Forelimb muscle (tissue), 1 donor: ENCODE measurements at regions not wholly inside any gene's neighbourhood (a gene's known extent, or its start where the extent isn't known, plus 50 kb on each side); places are given as distances from the start of the nearest gene placed in this dataset.
"Not testable (repeated sequence)": the region's sequence is repeated elsewhere in the genome, so short reads cannot be mapped to it uniquely, and the experiment has no call there.

Experiments used
- DNase-seq: peaks from one replicate; pipeline ENCODE4 v3.0.0-alpha.2; 2013; ENCODE audit warnings: low read depth

- DNase-seq = no peak
Observed at GRCh38 chr6:95660544-95660943, 83.2 kb downstream of the MANEA start.

GRCh38 chr6:95670011-95670463 lies 92.7 kb downstream of the MANEA start:
- DNase-seq = no peak

- no peak for DNase-seq
Observed at GRCh38 chr6:95676011-95676628, 98.8 kb downstream of the MANEA start.

GRCh38 chr6:95679981-95680380 lies 102.6 kb downstream of the MANEA start:
- DNase-seq = no peak

GRCh38 chr6:95681736-95682135 lies 104.4 kb downstream of the MANEA start:
- DNase-seq = no peak

GRCh38 chr6:95682476-95682875 lies 105.1 kb downstream of the MANEA start:
- no peak for DNase-seq

- no peak for DNase-seq
Observed at GRCh38 chr6:95685822-95686221, 108.5 kb downstream of the MANEA start.

GRCh38 chr6:95686272-95686671 lies 108.9 kb downstream of the MANEA start:
- DNase-seq = no peak

- no peak for DNase-seq
Observed at GRCh38 chr6:95686895-95687294, 109.6 kb downstream of the MANEA start.

- no peak for DNase-seq
Observed at GRCh38 chr6:95687839-95688238, 110.5 kb downstream of the MANEA start.

- no peak for DNase-seq
Observed at GRCh38 chr6:95690328-95690727, 113.0 kb downstream of the MANEA start.

- no peak for DNase-seq
Observed at GRCh38 chr6:95693108-95693507, 115.8 kb downstream of the MANEA start.

GRCh38 chr6:95698271-95698670 lies 120.9 kb downstream of the MANEA start:
- no peak for DNase-seq

GRCh38 chr6:95723638-95724037 lies 146.3 kb downstream of the MANEA start:
- DNase-seq = no peak

- no peak for DNase-seq
Observed at GRCh38 chr6:95725344-95725743, 148.0 kb downstream of the MANEA start.

GRCh38 chr6:95740157-95740556 lies 162.8 kb downstream of the MANEA start:
- DNase-seq = no peak

- no peak for DNase-seq
Observed at GRCh38 chr6:95741045-95741444, 163.7 kb downstream of the MANEA start.

GRCh38 chr6:95742767-95743289 lies 165.5 kb downstream of the MANEA start:
- no peak for DNase-seq

GRCh38 chr6:95743591-95743990 lies 166.3 kb downstream of the MANEA start:
- DNase-seq = no peak

- DNase-seq = not testable (repeated sequence)
Observed at GRCh38 chr6:95758236-95759069, 181.1 kb downstream of the MANEA start.

GRCh38 chr6:95767897-95768463 lies 190.6 kb downstream of the MANEA start:
- no peak for DNase-seq

GRCh38 chr6:95768539-95768938 lies 191.2 kb downstream of the MANEA start:
- DNase-seq = no peak

GRCh38 chr6:95777338-95777737 lies 200.0 kb downstream of the MANEA start:
- DNase-seq = no peak
